ENCODE measurements at regions not wholly inside any gene's neighbourhood (a gene's known extent, or its start where the extent isn't known, plus 50 kb on each side); places are given as distances from the start of the nearest gene placed in this dataset.
A peak's percentile ranks its signal among the peaks of the same experiment; 100 is the strongest.

- TF ChIP-seq CTCF (conservative IDR thresholded peaks at IDR 0.05): no peak
- Histone ChIP-seq H3K27me3 (ENCODE audit: insufficient read depth, low read length) (no peaks in the 10 kb centered on the region), H3K56ac (ENCODE audit: insufficient read length, low read depth, low read length) (no peak overlapping the region), H3K4me1 (ENCODE audit: insufficient read depth, low read length) (no peaks in the 10 kb centered on the region), H3K79me1 (ENCODE audit: insufficient read depth, low read depth, low read length, poor library complexity, severe bottlenecking) (no peaks in the 10 kb centered on the region), H3K18ac (ENCODE audit: insufficient read length, low read depth, low read length) (no peak overlapping the region), H3K79me2 (ENCODE audit: insufficient read depth, low read length) (no peaks in the 10 kb centered on the region), H4K8ac (replicated peaks; ENCODE audit: insufficient read length, low read depth, low read length) (no peak overlapping the region), H3K4me2 (ENCODE audit: insufficient read depth, insufficient read length, low read length) (no peak overlapping the region), H2BK12ac (ENCODE audit: insufficient read length, low read depth, low read length) (no peak overlapping the region), H2BK20ac (ENCODE audit: low read depth, low read length, poor library complexity, severe bottlenecking) (no peak overlapping the region), H2AFZ (ENCODE audit: low read length) (no peak overlapping the region), H3K27ac (ENCODE audit: insufficient read length, low read depth, low read length) (no peak overlapping the region), H3K23ac (ENCODE audit: insufficient read length, low read depth, low read length) (no peak overlapping the region), H2BK15ac (ENCODE audit: low read depth, low read length) (no peak overlapping the region), H2BK120ac (ENCODE audit: low read depth, low read length, poor library complexity, severe bottlenecking) (no peak overlapping the region), H3K23me2 (ENCODE audit: insufficient read length, low read depth, low read length, poor library complexity, severe bottlenecking) (no peaks in the 10 kb centered on the region), H3T11ph (ENCODE audit: low read length) (no peak overlapping the region), H4K20me1 (ENCODE audit: control insufficient read depth, insufficient read depth, insufficient read length) (no peaks in the 10 kb centered on the region), H2BK5ac (ENCODE audit: insufficient read length, low read length) (no peak overlapping the region), H3K9ac (ENCODE audit: extremely low read depth, insufficient read length, low read length) (no peak overlapping the region), H3K4ac (ENCODE audit: low read depth, low read length) (no peak overlapping the region), H3K9me3 (ENCODE audit: control insufficient read depth, low read depth, low read length) (no peaks in the 10 kb centered on the region), H4K5ac (ENCODE audit: insufficient read length, low read depth, low read length) (no peak overlapping the region), H4K91ac (ENCODE audit: insufficient read length, low read depth, low read length) (no peak overlapping the region), H3K14ac (ENCODE audit: insufficient read depth, low read length) (no peak overlapping the region), H2AK5ac (ENCODE audit: insufficient read length, low read length) (no peak overlapping the region)
- peak; percentile 33 for DNase-seq
- H3K9me3 Mint-ChIP-seq: peaks cover 2 to 3% of the 10 kb centered on the region in 2 experiments; a peak in 4 of 5 replicates
- no peak overlapping the region for H3K4me3 Mint-ChIP-seq
- no CpG with 5 or more reads among the region's 4 CpGs for WGBS (ENCODE audit: extremely low coverage, insufficient read length, low lambda C conversion rate)
- H3K27ac Mint-ChIP-seq: no peak overlapping the region
- peaks cover 11 to 14% of the 10 kb centered on the region in 2 experiments for H3K4me1 Mint-ChIP-seq
- peaks cover 0 to 10% (median 2%) of the 10 kb centered on the region in 3 experiments; a peak in 4 of 7 replicates for H3K36me3 Mint-ChIP-seq (ENCODE audit: insufficient read depth in 1 of 3, low read depth in 3 of 3)
- no peaks in the 10 kb centered on the region for H3K27me3 Mint-ChIP-seq (ENCODE audit: low read depth)
Observed at GRCh38 chr3:20394243-20394642, 208.2 kb upstream of the SGO1 start.

Measured in H9 (cell line).